Upper lobe of left lung (tissue), 6 donors: ENCODE measurements at regions not wholly inside any gene's neighbourhood (a gene's known extent, or its start where the extent isn't known, plus 50 kb on each side); places are given as distances from the start of the nearest gene placed in this dataset.

Experiments used
- ATAC-seq, 2 donors: fragments of 200-7000 bp; cut with Tn5 transposase; one replicate each; pipeline ENCODE4 v1.9.1; 2022; ENCODE audit warnings: mild to moderate bottlenecking in 2 of 2, moderate library complexity in 2 of 2; ENCODE audit not compliant: low FRiP score in 2 of 2
- DNase-seq, 2 donors: peaks; one replicate each; pipeline ENCODE4 v3.0.0-alpha.2; 2019 to 2020
- H3K27ac ChIP-seq, 4 donors: fragments of 200-600 bp; sonication (generic); one replicate each; pipeline ENCODE4 v1.5.1; 2016 to 2019
- H3K27me3 ChIP-seq, 4 donors: fragments of 200-600 bp; sonication (generic); one replicate each; pipeline ENCODE4 v1.5.1; 2017 to 2019
- H3K36me3 ChIP-seq, 4 donors: fragments of 200-600 bp; sonication (generic); one replicate each; pipeline ENCODE4 v1.5.1; 2016 to 2019
- H3K4me1 ChIP-seq, 4 donors: fragments of 200-600 bp; sonication (generic); one replicate each; pipeline ENCODE4 v1.5.1; 2018 to 2019
- H3K4me3 ChIP-seq, 4 donors: fragments of 200-600 bp; sonication (generic); one replicate each; pipeline ENCODE4 v1.5.1; 2017 to 2019; ENCODE audit warnings: mild to moderate bottlenecking in 2 of 4, moderate library complexity in 1 of 4
- H3K9me3 ChIP-seq, 4 donors: fragments of 200-600 bp; sonication (generic); one replicate each; pipeline ENCODE4 v1.5.1; 2018 to 2019
- EP300 ChIP-seq, 4 donors: sonication (generic); formaldehyde crosslinking; IDR thresholded peaks; one replicate each; pipeline ENCODE4 v1.5.1; 2017; ENCODE audit warnings: antibody characterized with exemption in 4 of 4, control low read depth in 2 of 4
- POLR2A ChIP-seq, 4 donors: fragments of 450-650 bp; IDR thresholded peaks; one replicate each; pipeline ENCODE4 v1.5.1; 2016 to 2017; ENCODE audit warnings: antibody characterized with exemption in 4 of 4, mild to moderate bottlenecking in 2 of 4
- POLR2AphosphoS5 ChIP-seq, 2 donors: sonication (generic); formaldehyde crosslinking; IDR thresholded peaks; one replicate each; pipeline ENCODE4 v1.5.1; 2017; ENCODE audit warnings: antibody characterized with exemption in 2 of 2
- WGBS, 2 donors: methylation state at CpG; one replicate each; pipeline ENCODE4 v1.1.5; 2017 to 2018; 5-methylcytosine and 5-hydroxymethylcytosine counted together
- TF ChIP-seq, protein P1 (sequence below), 6 experiments: fragments of 450-650 bp in 4 of 6; fragments of 200-600 bp in 2 of 6; sonication (generic) in 2 of 6; IDR thresholded peaks; one replicate each; pipeline ENCODE4 v1.5.1; 2016 to 2019; ENCODE audit warnings: antibody characterized with exemption in 6 of 6
- donor health status: DM: no; HTN: no; CAD: no; lungs with moderate emphysema.
- donor health status: DM: no; HTN: yes; CAD: no; lungs with severe emphysema.

DNA sequence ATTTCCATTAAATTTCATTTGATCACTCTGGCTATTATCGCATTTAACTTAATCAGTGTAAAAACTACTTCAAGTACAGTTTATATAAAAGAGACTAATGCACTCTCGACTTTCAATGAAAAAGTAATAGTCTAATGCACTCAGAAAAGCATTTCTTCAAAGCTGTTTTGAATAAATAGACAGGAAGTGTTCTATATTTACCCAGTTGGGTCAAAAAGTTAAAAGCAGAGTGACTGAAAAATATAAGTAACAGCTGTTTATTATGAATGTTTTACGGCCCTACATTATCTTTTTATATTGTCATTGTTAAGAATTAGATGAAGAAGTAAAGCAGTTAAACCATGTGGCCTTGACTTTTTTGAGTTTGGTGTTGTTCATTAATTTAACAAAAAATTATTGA, 391.8 kb downstream of the ZPLD1 start:
- DNase-seq = no peak
- H3K36me3 ChIP-seq = no peaks in the 10 kb centered on the region
- H3K4me3 ChIP-seq = no peak overlapping the region
- no peak overlapping the region for H3K27ac ChIP-seq
- no peaks in the 10 kb centered on the region for H3K4me1 ChIP-seq
- H3K9me3 ChIP-seq = no peaks in the 10 kb centered on the region
- TF ChIP-seq POLR2AphosphoS5 (IDR thresholded peaks at IDR 0.05) (no peak), EP300 (IDR thresholded peaks at IDR 0.05) (no peak), POLR2A (IDR thresholded peaks at IDR 0.05) (no peak)
- TF ChIP-seq, protein P1, sequence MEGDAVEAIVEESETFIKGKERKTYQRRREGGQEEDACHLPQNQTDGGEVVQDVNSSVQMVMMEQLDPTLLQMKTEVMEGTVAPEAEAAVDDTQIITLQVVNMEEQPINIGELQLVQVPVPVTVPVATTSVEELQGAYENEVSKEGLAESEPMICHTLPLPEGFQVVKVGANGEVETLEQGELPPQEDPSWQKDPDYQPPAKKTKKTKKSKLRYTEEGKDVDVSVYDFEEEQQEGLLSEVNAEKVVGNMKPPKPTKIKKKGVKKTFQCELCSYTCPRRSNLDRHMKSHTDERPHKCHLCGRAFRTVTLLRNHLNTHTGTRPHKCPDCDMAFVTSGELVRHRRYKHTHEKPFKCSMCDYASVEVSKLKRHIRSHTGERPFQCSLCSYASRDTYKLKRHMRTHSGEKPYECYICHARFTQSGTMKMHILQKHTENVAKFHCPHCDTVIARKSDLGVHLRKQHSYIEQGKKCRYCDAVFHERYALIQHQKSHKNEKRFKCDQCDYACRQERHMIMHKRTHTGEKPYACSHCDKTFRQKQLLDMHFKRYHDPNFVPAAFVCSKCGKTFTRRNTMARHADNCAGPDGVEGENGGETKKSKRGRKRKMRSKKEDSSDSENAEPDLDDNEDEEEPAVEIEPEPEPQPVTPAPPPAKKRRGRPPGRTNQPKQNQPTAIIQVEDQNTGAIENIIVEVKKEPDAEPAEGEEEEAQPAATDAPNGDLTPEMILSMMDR (IDR thresholded peaks at IDR 0.05) = no peak
- no peaks in the 10 kb centered on the region for H3K27me3 ChIP-seq
- no peak for ATAC-seq
- 63 to 65% methylated on average over 3 of the region's 3 CpGs for WGBS, 2 donors

DNA sequence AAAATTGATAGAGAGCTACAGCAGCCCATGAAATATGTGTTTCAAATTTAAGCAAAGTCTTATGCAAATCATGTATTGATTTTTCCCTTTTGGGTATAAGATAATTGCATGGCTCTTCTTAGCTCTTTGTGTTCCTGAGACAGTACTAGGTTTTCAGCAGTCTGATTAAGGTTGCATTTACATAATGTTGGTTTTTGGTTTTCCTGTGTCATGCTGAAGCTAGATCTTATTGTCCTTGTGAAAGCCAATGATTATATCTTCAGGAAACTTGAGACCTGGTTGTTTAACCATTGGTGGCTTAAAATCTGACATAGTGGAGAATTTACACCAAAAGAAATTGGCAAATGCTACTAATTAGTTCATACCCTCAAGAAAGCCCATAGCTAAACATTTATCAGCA, 392.6 kb downstream of the ZPLD1 start:
- H3K4me1 ChIP-seq = no peaks in the 10 kb centered on the region
- ATAC-seq = no peak

DNA sequence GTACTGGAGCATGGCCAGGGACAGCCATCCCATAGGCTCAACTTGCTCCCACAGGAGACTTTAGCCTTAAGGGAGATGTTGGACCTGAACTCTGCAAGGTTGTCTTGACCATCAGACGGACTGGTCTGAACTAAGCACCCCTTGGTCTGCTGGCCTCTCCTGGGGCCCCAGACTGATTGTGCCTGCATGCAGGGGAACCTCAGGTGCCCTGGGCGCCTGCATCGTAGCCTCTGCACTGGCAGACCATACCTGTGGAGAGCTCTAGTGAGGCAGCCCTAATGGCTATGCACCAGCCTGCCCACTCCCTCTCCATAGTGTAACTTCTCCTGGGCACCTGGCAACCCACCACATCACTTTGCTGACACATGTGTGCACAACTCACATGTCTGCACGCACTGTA, 395.6 kb downstream of the ZPLD1 start:
- Histone ChIP-seq H3K36me3 (no peaks in the 10 kb centered on the region), H3K4me1 (no peaks in the 10 kb centered on the region), H3K27me3 (no peaks in the 10 kb centered on the region), H3K9me3 (no peaks in the 10 kb centered on the region), H3K4me3 (no peak overlapping the region), H3K27ac (no peak overlapping the region)
- 87 to 100% methylated on average over 3 to 4 of the region's 4 CpGs for WGBS, 2 donors
- ATAC-seq (peak in 1 of 2 donors; percentile 46), DNase-seq (peak in 1 of 2 donors; percentile 27)
- TF ChIP-seq EP300 (IDR thresholded peaks at IDR 0.05) (no peak), POLR2A (IDR thresholded peaks at IDR 0.05) (no peak), POLR2AphosphoS5 (IDR thresholded peaks at IDR 0.05) (no peak)
- TF ChIP-seq, protein P1 (IDR thresholded peaks at IDR 0.05) = no peak

More for the DNA sequence above, 392.6 kb downstream of the ZPLD1 start:
- Histone ChIP-seq H3K9me3 (no peaks in the 10 kb centered on the region), H3K36me3 (no peaks in the 10 kb centered on the region), H3K27me3 (no peaks in the 10 kb centered on the region), H3K27ac (no peak overlapping the region), H3K4me3 (no peak overlapping the region)
- DNase-seq = no peak
- TF ChIP-seq EP300 (IDR thresholded peaks at IDR 0.05) = no peak
- TF ChIP-seq POLR2A (IDR thresholded peaks at IDR 0.05) = no peak
- TF ChIP-seq POLR2AphosphoS5 (IDR thresholded peaks at IDR 0.05) = no peak
- TF ChIP-seq, protein P1 (IDR thresholded peaks at IDR 0.05) = no peak

DNA sequence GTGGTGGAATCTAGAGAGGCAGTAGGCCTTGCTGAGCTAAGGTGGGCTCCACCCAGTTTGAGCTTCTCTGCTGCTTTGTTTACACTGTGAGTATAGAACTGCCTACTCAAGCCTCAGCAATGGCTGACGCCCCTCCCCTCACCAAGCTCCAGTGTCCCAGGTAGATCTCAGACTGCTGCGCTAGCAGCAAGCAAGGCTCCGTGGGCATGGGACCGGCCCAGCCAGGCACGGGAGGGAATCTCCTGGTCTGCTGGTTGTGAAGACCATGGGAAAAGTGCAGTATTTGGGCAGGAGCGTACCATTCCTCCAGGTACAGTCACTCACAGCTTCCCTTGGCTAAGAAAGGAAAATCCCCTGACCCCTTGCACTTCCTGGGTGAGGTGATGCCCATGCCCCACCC, 407.1 kb downstream of the ZPLD1 start:
- H3K27me3 ChIP-seq = no peaks in the 10 kb centered on the region
- no peak overlapping the region for H3K27ac ChIP-seq
- no peak for ATAC-seq
- H3K4me1 ChIP-seq = no peaks in the 10 kb centered on the region
- peaks cover 0 to 2% (median under 1%) of the 10 kb centered on the region in 4 donors for H3K9me3 ChIP-seq
- TF ChIP-seq, protein P1 (IDR thresholded peaks at IDR 0.05) = no peak
- TF ChIP-seq EP300 (IDR thresholded peaks at IDR 0.05) = no peak
- TF ChIP-seq POLR2A (IDR thresholded peaks at IDR 0.05) = no peak
- no peak for TF ChIP-seq POLR2AphosphoS5 (IDR thresholded peaks at IDR 0.05)
- no peaks in the 10 kb centered on the region for H3K36me3 ChIP-seq
- H3K4me3 ChIP-seq = no peak overlapping the region
- DNase-seq = peak in 1 of 2 donors; percentile 43
- 79% methylated on average over 6 of the region's 6 CpGs; no CpG with 5 or more reads in 1 of the 2 donors for whole genome bisulfite sequencing, 2 donors

DNA sequence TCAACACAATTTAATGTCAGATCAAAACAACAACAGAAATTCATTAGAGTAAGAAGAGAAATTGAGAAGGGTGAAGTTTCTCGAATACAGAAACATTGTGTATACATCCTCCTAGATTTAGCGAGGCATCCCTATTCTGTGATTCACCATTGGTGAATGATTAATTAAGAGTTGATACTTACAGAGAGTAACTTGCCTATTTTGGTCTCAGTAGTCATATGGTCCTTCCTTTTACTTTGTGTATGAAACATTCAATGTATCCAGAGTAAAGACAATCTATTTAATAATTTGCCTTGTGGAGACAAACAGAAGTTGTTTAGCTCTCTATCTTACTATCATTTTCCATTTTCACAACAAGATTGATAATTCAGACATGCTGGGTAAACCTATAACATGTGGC, 432.0 kb downstream of the ZPLD1 start:
- 85 to 92% methylated on average over 2 of the region's 2 CpGs for WGBS, 2 donors
- Histone ChIP-seq H3K9me3 (no peaks in the 10 kb centered on the region), H3K4me3 (no peak overlapping the region), H3K36me3 (no peaks in the 10 kb centered on the region), H3K27ac (no peak overlapping the region), H3K27me3 (no peaks in the 10 kb centered on the region), H3K4me1 (no peaks in the 10 kb centered on the region)
- DNase-seq (no peak), ATAC-seq (no peak)
- no peak for TF ChIP-seq POLR2AphosphoS5 (IDR thresholded peaks at IDR 0.05)
- no peak for TF ChIP-seq POLR2A (IDR thresholded peaks at IDR 0.05)
- no peak for TF ChIP-seq EP300 (IDR thresholded peaks at IDR 0.05)
- TF ChIP-seq, protein P1 (IDR thresholded peaks at IDR 0.05) = no peak
